ENCODE measurements at regions not wholly inside any gene's neighbourhood (a gene's known extent, or its start where the extent isn't known, plus 50 kb on each side); places are given as distances from the start of the nearest gene placed in this dataset.

DNA sequence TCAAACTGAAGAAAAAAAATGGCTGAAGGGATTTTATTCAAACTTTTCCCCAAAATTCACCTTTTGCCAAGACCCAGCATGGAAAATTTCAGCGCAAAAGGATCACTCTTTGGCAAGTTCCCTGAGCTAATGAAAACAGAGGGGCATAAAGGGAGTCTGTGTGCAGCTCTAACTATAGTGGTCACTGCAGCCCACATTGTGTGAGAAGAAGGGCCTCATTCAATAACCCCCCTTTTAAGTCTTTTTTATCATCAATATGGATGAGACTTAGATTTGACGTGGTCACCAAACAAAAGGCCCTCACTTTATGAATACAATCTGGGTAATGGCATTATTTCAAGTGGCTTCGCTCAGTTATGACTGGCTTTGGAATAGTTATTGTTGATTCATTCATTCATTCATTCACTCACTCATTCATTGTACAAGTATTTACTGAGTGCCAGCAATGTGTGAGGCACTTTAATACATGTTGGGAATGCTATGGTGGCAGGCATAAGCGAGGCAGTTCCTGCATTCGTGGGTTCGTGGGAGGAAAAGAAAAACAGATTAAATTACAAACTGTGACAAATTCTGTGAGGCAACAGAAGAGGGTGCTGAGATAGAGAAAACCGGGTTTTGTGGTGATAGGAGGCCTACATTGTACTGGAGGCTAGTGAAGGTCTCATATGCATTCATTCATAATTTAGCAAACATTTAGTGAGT lies 145.7 kb upstream of the KLF4 start:
- Mint-ChIP-seq H3K4me3 (no peak overlapping the region), H3K27ac (no peak overlapping the region), H3K9me3 (no peaks in the 10 kb centered on the region), H3K4me1 (ENCODE audit: low read depth) (peaks cover 23% of the 10 kb centered on the region), H3K36me3 (ENCODE audit: low read depth) (no peaks in the 10 kb centered on the region), H3K27me3 (peaks cover 45% of the 10 kb centered on the region)

GRCh38 chr9:107633406-107633805 lies 143.8 kb upstream of the KLF4 start:
- Mint-ChIP-seq H3K36me3 (ENCODE audit: low read depth) (no peaks in the 10 kb centered on the region), H3K27me3 (peaks cover 29% of the 10 kb centered on the region), H3K4me3 (no peak overlapping the region), H3K9me3 (no peaks in the 10 kb centered on the region), H3K4me1 (ENCODE audit: low read depth) (peaks cover 14% of the 10 kb centered on the region), H3K27ac (no peak overlapping the region)

GRCh38 chr9:107632661-107633060 lies 143.1 kb upstream of the KLF4 start:
- Mint-ChIP-seq H3K4me3 (no peak overlapping the region), H3K27me3 (peaks cover 24% of the 10 kb centered on the region), H3K27ac (no peak overlapping the region), H3K36me3 (ENCODE audit: low read depth) (no peaks in the 10 kb centered on the region), H3K9me3 (no peaks in the 10 kb centered on the region), H3K4me1 (ENCODE audit: low read depth) (peaks cover 13% of the 10 kb centered on the region)

DNA sequence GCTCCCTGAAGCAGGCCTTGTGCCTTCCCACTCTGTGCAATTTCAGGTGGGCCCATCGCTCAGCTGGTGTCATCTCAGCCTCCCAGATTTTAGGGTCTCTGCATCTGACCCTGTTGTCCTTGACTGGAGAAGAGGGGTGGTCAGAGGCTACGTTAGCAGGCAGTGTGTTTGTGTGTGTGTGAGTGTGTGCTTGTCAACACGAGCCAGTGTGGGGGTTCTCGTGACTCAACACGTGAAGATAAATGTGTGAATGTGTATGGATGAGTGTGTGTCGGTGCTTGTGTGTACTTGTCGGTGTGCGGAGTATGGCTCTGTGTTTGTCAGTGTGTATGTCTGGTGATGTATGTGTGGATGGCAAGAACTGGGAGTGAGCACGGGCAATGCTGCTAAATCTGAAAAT lies 142.6 kb upstream of the KLF4 start:
- Mint-ChIP-seq H3K27me3 (peaks cover 24% of the 10 kb centered on the region), H3K4me3 (no peak overlapping the region), H3K9me3 (no peaks in the 10 kb centered on the region), H3K4me1 (ENCODE audit: low read depth) (peaks cover 13% of the 10 kb centered on the region), H3K36me3 (ENCODE audit: low read depth) (no peaks in the 10 kb centered on the region), H3K27ac (no peak overlapping the region)

DNA sequence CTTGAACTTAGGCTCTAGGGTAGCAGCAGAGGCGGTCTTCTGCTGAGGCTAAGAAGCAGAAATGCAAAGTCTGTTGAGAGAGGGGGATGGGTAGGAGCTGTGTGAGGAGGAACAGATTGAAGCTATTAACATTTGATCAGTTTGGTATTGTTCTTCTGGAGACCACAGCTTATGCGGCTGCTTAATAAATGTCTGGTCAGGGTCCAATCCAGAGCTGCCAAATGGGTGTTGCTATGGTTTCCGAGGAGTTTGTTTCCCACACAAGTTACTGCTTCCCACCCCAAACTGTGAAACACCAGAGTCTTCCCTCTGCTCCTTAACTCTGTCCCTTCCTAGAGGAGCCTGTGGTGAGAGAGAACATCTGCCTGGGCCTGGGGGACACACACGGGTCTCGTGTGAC lies 142.2 kb upstream of the KLF4 start:
- H3K36me3 Mint-ChIP-seq (ENCODE audit: low read depth): no peaks in the 10 kb centered on the region
- no peak overlapping the region for H3K4me3 Mint-ChIP-seq
- peaks cover 10% of the 10 kb centered on the region for H3K4me1 Mint-ChIP-seq (ENCODE audit: low read depth)
- H3K27me3 Mint-ChIP-seq: peaks cover 20% of the 10 kb centered on the region
- no peak overlapping the region for H3K27ac Mint-ChIP-seq
- H3K9me3 Mint-ChIP-seq: no peaks in the 10 kb centered on the region

- H3K4me3 Mint-ChIP-seq: no peak overlapping the region
- no peak overlapping the region for H3K27ac Mint-ChIP-seq
- peaks cover 8% of the 10 kb centered on the region for H3K27me3 Mint-ChIP-seq
- no peaks in the 10 kb centered on the region for H3K9me3 Mint-ChIP-seq
- no peaks in the 10 kb centered on the region for H3K4me1 Mint-ChIP-seq (ENCODE audit: low read depth)
- H3K36me3 Mint-ChIP-seq (ENCODE audit: low read depth): no peaks in the 10 kb centered on the region
Observed at GRCh38 chr9:107630156-107630555, 140.6 kb upstream of the KLF4 start.

GRCh38 chr9:107628444-107628843 lies 138.9 kb upstream of the KLF4 start:
- Mint-ChIP-seq H3K4me1 (ENCODE audit: low read depth) (no peaks in the 10 kb centered on the region), H3K27me3 (peaks cover 4% of the 10 kb centered on the region), H3K4me3 (no peak overlapping the region), H3K9me3 (no peaks in the 10 kb centered on the region), H3K27ac (no peak overlapping the region), H3K36me3 (ENCODE audit: low read depth) (no peaks in the 10 kb centered on the region)

DNA sequence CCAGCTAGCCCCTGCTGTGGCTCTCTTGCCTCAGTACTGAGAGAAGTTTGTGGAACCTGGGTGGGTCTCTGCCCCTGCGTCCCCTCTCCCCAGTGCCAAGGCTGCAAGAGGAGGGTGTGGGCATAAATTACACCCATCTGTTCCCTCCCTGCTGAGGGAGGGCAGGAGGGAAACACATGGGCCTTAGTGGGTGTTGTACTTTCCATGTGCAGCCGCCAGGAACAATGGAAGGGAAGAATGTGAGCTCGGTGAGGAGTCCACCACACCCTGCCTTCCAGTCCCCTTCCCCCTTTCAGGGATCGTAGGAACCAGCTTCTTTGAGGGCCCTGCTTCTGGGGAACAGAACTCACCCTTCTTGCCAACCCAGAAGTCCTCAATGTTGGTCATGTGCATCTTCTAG lies 138.2 kb upstream of the KLF4 start:
- Mint-ChIP-seq H3K36me3 (ENCODE audit: low read depth) (no peaks in the 10 kb centered on the region), H3K27me3 (peaks cover 3% of the 10 kb centered on the region), H3K4me3 (no peak overlapping the region)

GRCh38 chr9:107626118-107626517 lies 136.5 kb upstream of the KLF4 start:
- no peak overlapping the region for H3K27ac Mint-ChIP-seq
- H3K4me3 Mint-ChIP-seq: no peak overlapping the region
- H3K4me1 Mint-ChIP-seq (ENCODE audit: low read depth): no peaks in the 10 kb centered on the region
- H3K36me3 Mint-ChIP-seq (ENCODE audit: low read depth): no peaks in the 10 kb centered on the region
- H3K9me3 Mint-ChIP-seq: no peaks in the 10 kb centered on the region
- H3K27me3 Mint-ChIP-seq: no peaks in the 10 kb centered on the region

More for the DNA sequence above, 138.2 kb upstream of the KLF4 start:
- Mint-ChIP-seq H3K9me3 (no peaks in the 10 kb centered on the region), H3K4me1 (ENCODE audit: low read depth) (no peaks in the 10 kb centered on the region), H3K27ac (no peak overlapping the region)

GRCh38 chr9:107625383-107625984 lies 135.9 kb upstream of the KLF4 start:
- Mint-ChIP-seq H3K4me3 (no peak overlapping the region), H3K4me1 (ENCODE audit: low read depth) (no peaks in the 10 kb centered on the region), H3K9me3 (no peaks in the 10 kb centered on the region), H3K27me3 (no peaks in the 10 kb centered on the region), H3K36me3 (ENCODE audit: low read depth) (no peaks in the 10 kb centered on the region), H3K27ac (no peak overlapping the region)

DNA sequence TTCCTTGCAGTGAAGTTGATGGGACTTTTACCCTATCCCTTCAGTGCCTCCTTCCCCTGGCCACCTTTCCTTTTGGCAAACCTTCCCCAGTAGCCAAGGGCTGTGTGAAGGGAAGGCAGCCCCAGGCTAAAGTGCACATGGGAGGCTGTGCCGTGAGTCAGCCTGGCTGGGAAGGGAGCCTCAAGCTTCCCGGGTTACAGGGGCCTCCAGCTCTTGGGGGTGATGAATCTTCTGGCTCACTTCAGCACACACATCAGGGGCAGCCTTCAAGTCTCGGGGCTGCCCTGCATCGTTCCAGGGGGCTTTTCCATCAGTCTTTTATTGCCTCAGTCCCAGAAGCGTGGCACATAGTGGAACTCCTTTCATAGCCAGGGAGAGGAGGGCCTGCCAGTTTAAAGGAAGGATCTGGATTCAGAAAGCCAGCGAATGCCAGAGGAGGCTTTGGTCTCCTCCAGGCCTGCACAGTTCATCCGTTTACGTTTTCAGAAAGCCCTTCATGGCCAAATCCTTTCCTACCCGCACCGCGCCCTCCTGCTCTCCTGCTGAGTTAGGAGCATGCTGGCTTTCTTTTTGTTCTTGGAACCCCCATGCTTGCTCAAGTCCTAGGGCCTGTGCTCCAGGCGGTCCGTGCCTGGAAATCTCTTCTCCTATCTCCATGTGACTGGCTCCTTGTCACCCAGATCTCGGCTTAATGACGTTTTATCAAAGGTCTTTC lies 134.8 kb upstream of the KLF4 start:
- H3K9me3 Mint-ChIP-seq: no peaks in the 10 kb centered on the region
- H3K27me3 Mint-ChIP-seq: no peaks in the 10 kb centered on the region
- no peaks in the 10 kb centered on the region for H3K4me1 Mint-ChIP-seq (ENCODE audit: low read depth)
- no peak overlapping the region for H3K27ac Mint-ChIP-seq
- H3K4me3 Mint-ChIP-seq: no peak overlapping the region
- H3K36me3 Mint-ChIP-seq (ENCODE audit: low read depth): no peaks in the 10 kb centered on the region

GRCh38 chr9:107621436-107621835 lies 131.9 kb upstream of the KLF4 start:
- no peaks in the 10 kb centered on the region for H3K9me3 Mint-ChIP-seq
- no peak overlapping the region for H3K27ac Mint-ChIP-seq
- H3K36me3 Mint-ChIP-seq (ENCODE audit: low read depth): no peaks in the 10 kb centered on the region
- no peaks in the 10 kb centered on the region for H3K4me1 Mint-ChIP-seq (ENCODE audit: low read depth)
- H3K27me3 Mint-ChIP-seq: no peaks in the 10 kb centered on the region
- H3K4me3 Mint-ChIP-seq: no peak overlapping the region

DNA sequence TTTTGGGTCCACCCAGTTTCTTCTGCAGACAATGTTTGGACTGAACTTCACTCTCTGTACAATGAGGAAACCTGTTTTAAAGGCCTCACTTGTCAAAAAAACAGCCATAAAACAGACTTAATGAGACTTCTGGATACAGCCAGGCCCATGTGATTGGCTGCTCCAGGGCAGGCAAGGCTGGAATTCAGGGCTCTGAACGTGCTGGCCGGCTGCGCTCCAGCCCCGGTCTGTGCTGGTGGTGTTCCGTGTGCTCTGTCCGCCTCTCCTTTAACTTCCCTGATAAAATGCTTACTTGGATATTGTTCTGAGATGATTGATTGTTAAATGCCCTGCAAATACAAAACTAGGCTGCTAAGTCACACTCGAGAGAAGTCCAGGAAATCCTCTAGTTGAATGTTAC lies 131.2 kb upstream of the KLF4 start:
- Mint-ChIP-seq H3K27me3 (no peaks in the 10 kb centered on the region), H3K36me3 (ENCODE audit: low read depth) (no peaks in the 10 kb centered on the region), H3K4me3 (no peak overlapping the region)

DNA sequence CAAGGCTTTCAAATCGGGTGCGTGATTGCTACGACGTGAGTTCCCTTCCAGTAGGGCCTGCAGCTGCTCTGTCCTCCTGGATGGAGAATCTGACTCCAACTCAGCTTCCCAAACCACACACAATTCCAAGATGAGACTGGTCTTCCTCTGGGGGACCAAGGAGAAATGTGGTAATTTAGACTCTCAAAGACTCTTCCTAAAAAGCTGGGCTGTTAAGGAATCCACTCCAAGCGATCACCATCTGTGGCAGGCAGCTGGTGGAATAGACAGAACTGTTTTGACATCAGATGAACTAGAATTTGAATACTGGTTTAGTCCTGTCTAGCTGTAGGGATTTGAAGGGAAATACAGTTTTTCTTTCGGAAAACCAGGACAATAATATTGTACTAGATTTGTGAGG lies 130.7 kb upstream of the KLF4 start:
- Mint-ChIP-seq H3K4me3 (no peak overlapping the region), H3K36me3 (ENCODE audit: low read depth) (no peaks in the 10 kb centered on the region), H3K9me3 (no peaks in the 10 kb centered on the region), H3K4me1 (ENCODE audit: low read depth) (no peaks in the 10 kb centered on the region), H3K27me3 (no peaks in the 10 kb centered on the region), H3K27ac (no peak overlapping the region)

More for the DNA sequence above, 131.2 kb upstream of the KLF4 start:
- Mint-ChIP-seq H3K27ac (no peak overlapping the region), H3K4me1 (ENCODE audit: low read depth) (no peaks in the 10 kb centered on the region), H3K9me3 (no peaks in the 10 kb centered on the region)

GRCh38 chr9:107615321-107615720 lies 125.8 kb upstream of the KLF4 start:
- Mint-ChIP-seq H3K4me1 (ENCODE audit: low read depth) (no peaks in the 10 kb centered on the region), H3K36me3 (ENCODE audit: low read depth) (no peaks in the 10 kb centered on the region), H3K4me3 (no peak overlapping the region), H3K27me3 (peaks cover 3% of the 10 kb centered on the region), H3K9me3 (no peaks in the 10 kb centered on the region), H3K27ac (no peak overlapping the region)

Data from stimulated activated naive CD8-positive, alpha-beta T cell treated with anti-CD3 and anti-CD28 coated beads, Interleukin-15, Interleukin-2, amounts not matched to agents 100 ng/mL and 50 ng/mL, for 24 hours (primary cell).